Thoracic aorta (tissue), 2 donors: ENCODE measurements at regions not wholly inside any gene's neighbourhood (a gene's known extent, or its start where the extent isn't known, plus 50 kb on each side); places are given as distances from the start of the nearest gene placed in this dataset.

Source experiments
- ATAC-seq: fragments of 150-250 bp; one replicate; pipeline ENCODE4 v1.8.0; 2017; ENCODE audit warnings: low read depth; ENCODE audit not compliant: insufficient number of reproducible peaks, low FRiP score
- DNase-seq: peaks from one replicate; pipeline ENCODE4 v3.0.0-alpha.2; 2020; ENCODE audit warnings: low spot score
- H3K27ac ChIP-seq, 2 donors: fragments of 200-600 bp; sonication (generic); 1 replicate in 1 of 2; 2 replicates in 1 of 2; pipeline ENCODE4 v1.5.1; 2016; ENCODE audit warnings: mild to moderate bottlenecking in 2 of 2, moderate library complexity in 2 of 2
- H3K27me3 ChIP-seq: fragments of 200-600 bp; sonication (generic); replicated peaks from 2 replicates; pipeline ENCODE4 v1.6.0; 2016; ENCODE audit warnings: mild to moderate bottlenecking; ENCODE audit not compliant: insufficient read depth
- H3K36me3 ChIP-seq: fragments of 200-600 bp; sonication (generic); one replicate; pipeline ENCODE4 v1.5.1; 2016
- H3K4me1 ChIP-seq, 2 donors: fragments of 200-600 bp; sonication (generic); 1 replicate in 1 of 2; 2 replicates in 1 of 2; pipeline versions ENCODE4 v1.5.1 to v1.6.0; 2016; ENCODE audit warnings: low read depth in 2 of 2, mild to moderate bottlenecking in 1 of 2; ENCODE audit not compliant: control insufficient read depth in 1 of 2
- H3K4me3 ChIP-seq: fragments of 200-600 bp; sonication (generic); 2 replicates; pipeline ENCODE4 v1.5.1; 2016; ENCODE audit warnings: mild to moderate bottlenecking
- H3K9me3 ChIP-seq: fragments of 200-600 bp; sonication (generic); 2 replicates; pipeline ENCODE4 v1.5.1; 2016
- CTCF ChIP-seq: fragments of 200-600 bp; sonication (generic); IDR thresholded peaks from one replicate; pipeline ENCODE4 v1.5.1; 2019; ENCODE audit warnings: antibody characterized with exemption

DNA sequence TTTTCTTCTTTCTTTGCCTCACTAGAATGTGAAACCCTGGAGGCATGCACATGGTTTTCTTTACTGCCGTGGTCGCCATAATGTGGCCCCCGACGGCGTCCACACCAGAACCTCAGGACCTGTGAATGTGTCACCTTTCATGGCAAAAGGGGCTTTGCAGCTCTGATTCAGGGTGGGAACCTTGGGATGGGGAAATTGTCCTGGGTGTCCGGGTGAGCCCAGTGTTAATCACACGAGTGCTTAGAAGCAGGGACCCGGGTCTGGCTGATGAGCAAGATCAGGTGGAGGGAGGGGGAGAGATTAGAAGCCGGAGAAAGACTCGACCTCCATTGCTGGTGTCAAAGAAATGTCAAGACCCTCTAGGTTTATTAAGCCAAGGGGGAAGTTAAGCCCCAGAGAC is 74.7 kb upstream of the SHISAL1 start:
- H3K36me3 ChIP-seq, result no peaks in the 10 kb centered on the region
- DNase-seq (no peak), ATAC-seq (no peak)
- no peak overlapping the region for H3K27ac ChIP-seq
- H3K4me1 ChIP-seq, result no peaks in the 10 kb centered on the region
- no peaks in the 10 kb centered on the region for H3K9me3 ChIP-seq
- no peaks in the 10 kb centered on the region for H3K27me3 ChIP-seq
- no peak for TF ChIP-seq CTCF
- H3K4me3 ChIP-seq, result no peak overlapping the region

GRCh38 chr22:44386386-44387035 is 73.8 kb upstream of the SHISAL1 start:
- Histone ChIP-seq H3K9me3 (no peaks in the 10 kb centered on the region), H3K4me1 (no peaks in the 10 kb centered on the region), H3K27ac (no peak overlapping the region), H3K27me3 (no peaks in the 10 kb centered on the region), H3K4me3 (no peak overlapping the region), H3K36me3 (no peaks in the 10 kb centered on the region)
- DNase-seq (no peak), ATAC-seq (no peak)
- no peak for TF ChIP-seq CTCF

DNA sequence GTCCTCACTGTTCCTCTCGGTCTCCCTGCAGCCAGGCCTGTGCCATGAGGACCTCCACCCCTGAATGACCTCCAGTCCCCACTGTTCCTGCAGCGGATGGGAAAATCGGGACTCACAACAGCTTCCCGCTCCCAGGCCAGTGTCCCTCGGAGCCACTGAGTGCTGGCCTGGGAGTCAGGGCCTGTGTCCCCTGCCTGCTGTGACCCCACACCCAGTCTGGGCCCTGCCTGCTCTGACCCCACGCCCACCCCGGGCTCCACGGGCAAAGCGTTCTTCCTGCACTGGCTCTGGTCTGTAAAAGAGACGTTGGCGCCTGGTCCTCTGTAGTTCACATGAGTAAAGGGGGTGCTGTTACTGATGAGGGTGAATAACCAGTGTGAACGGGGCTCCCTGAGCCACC is 73.0 kb upstream of the SHISAL1 start:
- H3K27ac ChIP-seq, result no peak overlapping the region
- ATAC-seq (no peak), DNase-seq (no peak)
- H3K4me1 ChIP-seq, result no peaks in the 10 kb centered on the region
- H3K4me3 ChIP-seq, result no peak overlapping the region
- TF ChIP-seq CTCF, result no peak
- no peaks in the 10 kb centered on the region for H3K9me3 ChIP-seq
- H3K27me3 ChIP-seq, result no peaks in the 10 kb centered on the region
- no peaks in the 10 kb centered on the region for H3K36me3 ChIP-seq

GRCh38 chr22:44385296-44385610 is 72.5 kb upstream of the SHISAL1 start:
- Histone ChIP-seq H3K4me3 (no peak overlapping the region), H3K27me3 (no peaks in the 10 kb centered on the region), H3K9me3 (no peaks in the 10 kb centered on the region), H3K36me3 (no peaks in the 10 kb centered on the region), H3K4me1 (no peaks in the 10 kb centered on the region), H3K27ac (no peak overlapping the region)
- no peak for ATAC-seq
- no peak for TF ChIP-seq CTCF
- DNase-seq, result no peak

DNA sequence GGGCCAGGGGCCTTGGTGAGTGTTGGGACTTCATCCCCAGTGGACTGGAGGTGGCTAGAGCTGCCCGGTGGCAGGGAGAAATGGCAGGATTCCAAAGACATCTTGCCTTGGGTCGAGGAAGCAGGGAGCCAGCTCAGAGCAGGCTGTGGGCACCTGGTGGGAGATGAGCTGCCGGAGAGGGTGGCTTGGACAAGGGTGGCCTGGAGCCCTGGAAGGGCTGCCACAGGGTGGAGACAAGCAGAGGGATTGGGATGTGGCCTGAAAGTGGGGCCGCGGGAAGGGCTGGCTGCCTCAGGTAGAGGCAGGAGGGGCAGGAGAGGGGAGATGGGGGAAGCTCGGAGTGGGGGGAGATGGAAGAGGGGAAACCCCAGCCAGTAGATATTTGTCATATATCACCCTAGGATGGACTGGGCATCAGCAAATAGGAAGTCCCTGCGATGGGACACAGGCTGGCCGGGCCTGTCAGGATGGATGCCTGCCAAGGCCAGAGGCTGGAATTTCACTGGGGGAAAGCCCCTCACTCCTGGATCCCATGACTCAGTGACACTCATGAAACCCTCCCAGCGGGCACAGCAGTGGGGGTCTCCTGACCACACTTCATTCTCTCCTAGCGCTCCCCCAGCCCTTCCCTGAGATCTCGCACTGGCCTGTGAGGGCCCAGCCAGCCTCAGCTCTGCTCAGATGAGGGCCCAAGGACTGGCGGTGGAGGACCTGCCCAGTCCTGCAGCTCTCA is 72.0 kb upstream of the SHISAL1 start:
- no peaks in the 10 kb centered on the region for H3K36me3 ChIP-seq
- ATAC-seq (no peak), DNase-seq (no peak)
- H3K9me3 ChIP-seq, result no peaks in the 10 kb centered on the region
- no peak overlapping the region for H3K27ac ChIP-seq
- H3K27me3 ChIP-seq, result no peaks in the 10 kb centered on the region
- TF ChIP-seq CTCF, result no peak
- H3K4me1 ChIP-seq, result no peaks in the 10 kb centered on the region
- H3K4me3 ChIP-seq, result no peak overlapping the region
